Activated T-helper 1 cell treated with anti-CD3 and anti-CD28 coated beads, Interleukin-12 subunit alpha, Interleukin-12 subunit beta, Interleukin-2, Interleukin-4 antibody, amounts not matched to agents 30 ng/mL and 10 ng/mL and 1 ng/mL, durations not matched to agents 14 hours and 24 hours and 36 hours (primary cell): ENCODE measurements at regions not wholly inside any gene's neighbourhood (a gene's known extent, or its start where the extent isn't known, plus 50 kb on each side); places are given as distances from the start of the nearest gene placed in this dataset.
"Not testable (repeated sequence)": the region's sequence is repeated elsewhere in the genome, so short reads cannot be mapped to it uniquely, and the experiment has no call there.

Experiments used
- DNase-seq: peaks from one replicate; pipeline ENCODE4 v3.0.0; 2021; ENCODE audit warnings: low spot score
- H3K27ac Mint-ChIP-seq: one replicate; pipeline ENCODE4 v1.8.0; 2021; ENCODE audit warnings: mild to moderate bottlenecking, mixed read lengths
- H3K27me3 Mint-ChIP-seq: one replicate; pipeline ENCODE4 v1.8.0; 2022; ENCODE audit warnings: mild to moderate bottlenecking, moderate library complexity, mixed read lengths; ENCODE audit not compliant: insufficient read depth
- H3K36me3 Mint-ChIP-seq: one replicate; pipeline ENCODE4 v1.8.0; 2021; ENCODE audit warnings: low read depth, mixed read lengths
- H3K4me1 Mint-ChIP-seq: one replicate; pipeline ENCODE4 v1.8.0; 2021; ENCODE audit warnings: low read depth, mixed read lengths
- H3K4me3 Mint-ChIP-seq: one replicate; pipeline ENCODE4 v1.8.0; 2021; ENCODE audit warnings: mild to moderate bottlenecking, moderate library complexity, mixed read lengths
- H3K9me3 Mint-ChIP-seq: one replicate; pipeline ENCODE4 v1.8.0; 2021; ENCODE audit warnings: mixed read lengths
- intact Hi-C: fragments of 100-400 bp; cut with micrococcal nuclease; formaldehyde crosslinking; loops from one replicate; pipeline ENCODE4 v1.15.1; 2024

DNA sequence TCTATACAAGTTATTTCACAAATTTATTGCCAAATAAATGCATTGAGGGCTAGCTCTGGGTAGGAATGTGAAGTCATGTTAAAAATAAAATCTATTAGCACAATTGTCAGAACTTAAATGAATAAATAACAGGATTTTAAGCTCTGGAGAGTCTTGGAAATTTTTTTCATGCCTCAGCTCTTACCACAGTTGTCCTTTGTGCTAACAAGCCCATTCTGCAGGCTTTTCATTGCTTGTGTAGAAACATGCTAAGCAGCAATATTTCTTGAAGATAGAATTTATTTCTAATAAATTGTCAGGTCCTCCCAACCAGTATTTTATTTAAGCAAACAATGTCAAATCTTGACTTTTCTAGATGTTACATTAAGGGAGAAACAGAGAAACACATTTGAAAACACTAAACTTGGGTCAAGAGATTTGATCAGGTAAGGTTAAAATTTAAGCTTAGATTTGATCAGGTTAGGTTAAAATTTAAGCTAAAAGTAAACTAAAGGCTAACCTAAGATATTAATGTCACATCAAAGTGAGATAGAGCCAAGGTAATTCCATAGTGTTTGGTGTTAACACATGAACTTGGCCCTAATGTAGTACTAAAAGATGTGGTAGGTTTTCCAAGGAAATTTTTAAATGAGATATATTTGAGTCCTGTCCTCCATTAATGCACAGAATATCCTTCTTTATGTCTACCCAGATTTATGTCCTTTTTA is 179.1 kb upstream of the IL1RAPL1 start:
- no peaks in the 10 kb centered on the region for H3K4me1 Mint-ChIP-seq
- peaks cover 5% of the 10 kb centered on the region for H3K9me3 Mint-ChIP-seq
- H3K36me3 Mint-ChIP-seq, result no peaks in the 10 kb centered on the region
- no peak overlapping the region for H3K4me3 Mint-ChIP-seq
- H3K27ac Mint-ChIP-seq, result no peak overlapping the region
- DNase-seq, result no peak
- H3K27me3 Mint-ChIP-seq, result no peaks in the 10 kb centered on the region
- intact Hi-C loops, result no loop called here

DNA sequence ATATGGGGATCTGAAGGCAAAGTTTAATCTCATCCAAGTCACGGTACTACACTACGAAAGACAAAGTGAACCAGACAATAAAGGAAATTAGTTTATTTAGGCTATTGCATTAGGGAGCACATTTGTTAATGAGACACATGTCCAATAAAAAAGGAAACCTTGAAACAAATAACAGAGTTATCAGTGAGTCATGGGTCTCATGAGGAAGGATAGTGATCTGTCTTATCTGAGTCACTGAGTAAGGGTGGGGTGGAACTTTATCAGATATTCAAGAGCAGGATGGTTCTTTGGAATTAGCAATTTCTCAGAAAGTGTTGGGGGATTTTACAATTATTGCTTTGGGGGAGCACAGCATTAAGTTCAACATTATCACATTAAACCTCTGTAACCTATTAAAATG is 188.9 kb upstream of the IL1RAPL1 start:
- DNase-seq, result no peak
- Mint-ChIP-seq H3K27me3 (no peaks in the 10 kb centered on the region), H3K9me3 (no peaks in the 10 kb centered on the region), H3K4me1 (no peaks in the 10 kb centered on the region), H3K27ac (no peak overlapping the region), H3K4me3 (no peak overlapping the region), H3K36me3 (no peaks in the 10 kb centered on the region)
- intact Hi-C loops, result no loop called here

- no peak for DNase-seq
- no peaks in the 10 kb centered on the region for H3K27me3 Mint-ChIP-seq
- H3K4me3 Mint-ChIP-seq, result no peak overlapping the region
- no peaks in the 10 kb centered on the region for H3K4me1 Mint-ChIP-seq
- intact Hi-C loops, result no loop called here
- H3K36me3 Mint-ChIP-seq, result no peaks in the 10 kb centered on the region
- H3K9me3 Mint-ChIP-seq, result no peaks in the 10 kb centered on the region
- no peak overlapping the region for H3K27ac Mint-ChIP-seq
Observed at GRCh38 chrX:28391528-28391927, 195.7 kb upstream of the IL1RAPL1 start.

DNA sequence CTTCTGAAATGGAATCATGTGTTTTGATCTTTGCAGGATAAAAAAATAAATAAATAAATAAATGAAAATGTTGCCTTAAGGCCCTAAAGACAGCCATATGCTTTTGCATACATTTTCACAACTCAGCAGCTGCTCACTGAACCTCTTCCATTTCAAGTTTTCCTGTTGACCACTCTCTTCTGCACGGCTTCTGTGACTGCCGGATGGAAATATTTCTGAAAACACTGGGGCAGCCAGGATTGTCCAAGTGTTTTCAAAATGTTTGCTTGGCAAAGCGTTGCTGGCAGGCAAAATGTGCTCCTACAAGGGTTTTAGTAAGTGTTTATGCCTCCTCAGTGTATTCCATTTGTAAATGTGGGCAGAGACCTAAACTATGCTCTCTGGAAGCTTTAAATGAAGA is 208.1 kb upstream of the IL1RAPL1 start:
- intact Hi-C loops, result loop anchor here (10.0 kb wide), 1 partner anchor 794 kb away; no protein-coding TSS in a partner anchor
- H3K9me3 Mint-ChIP-seq, result peaks cover 3% of the 10 kb centered on the region
- no peak overlapping the region for H3K27ac Mint-ChIP-seq
- no peak for DNase-seq
- H3K4me3 Mint-ChIP-seq, result no peak overlapping the region
- no peaks in the 10 kb centered on the region for H3K4me1 Mint-ChIP-seq
- no peaks in the 10 kb centered on the region for H3K36me3 Mint-ChIP-seq
- H3K27me3 Mint-ChIP-seq, result no peaks in the 10 kb centered on the region

- intact Hi-C loops, H3K36me3 Mint-ChIP-seq, H3K27ac Mint-ChIP-seq, H3K4me3 Mint-ChIP-seq, H3K9me3 Mint-ChIP-seq, DNase-seq, H3K27me3 Mint-ChIP-seq, H3K4me1 Mint-ChIP-seq: not testable (repeated sequence)
Observed at GRCh38 chrX:28367649-28368048, 219.6 kb upstream of the IL1RAPL1 start.

- peaks cover 3% of the 10 kb centered on the region for H3K9me3 Mint-ChIP-seq
- no peaks in the 10 kb centered on the region for H3K27me3 Mint-ChIP-seq
- DNase-seq, result no peak
- intact Hi-C loops, result no loop called here
- no peaks in the 10 kb centered on the region for H3K36me3 Mint-ChIP-seq
- H3K4me1 Mint-ChIP-seq, result no peaks in the 10 kb centered on the region
- H3K27ac Mint-ChIP-seq, result no peak overlapping the region
- H3K4me3 Mint-ChIP-seq, result no peak overlapping the region
Observed at GRCh38 chrX:28351801-28352200, 235.4 kb upstream of the IL1RAPL1 start.

DNA sequence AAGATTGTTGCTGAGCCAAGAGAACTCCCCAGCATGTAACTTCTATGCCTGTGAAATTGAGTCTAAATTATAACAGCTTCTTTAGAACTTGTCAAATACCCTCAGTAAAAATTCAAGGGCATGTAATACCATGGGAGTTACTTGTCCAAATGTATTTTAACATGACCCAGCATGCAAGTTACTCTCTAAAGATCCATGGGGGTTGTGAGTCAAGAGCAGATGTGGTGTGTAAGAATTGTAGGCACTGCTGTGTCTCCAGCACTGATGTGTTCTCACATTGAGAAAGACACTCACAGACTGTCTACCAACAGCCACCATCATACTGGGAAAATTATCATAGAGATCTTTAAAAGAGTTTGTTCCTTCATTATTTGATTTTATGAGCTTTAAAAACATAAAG is 237.4 kb upstream of the IL1RAPL1 start:
- Mint-ChIP-seq H3K27ac (no peak overlapping the region), H3K4me1 (no peaks in the 10 kb centered on the region), H3K9me3 (peaks cover 3% of the 10 kb centered on the region), H3K36me3 (no peaks in the 10 kb centered on the region), H3K27me3 (no peaks in the 10 kb centered on the region), H3K4me3 (no peak overlapping the region)
- no peak for DNase-seq
- intact Hi-C loops, result no loop called here

- Mint-ChIP-seq H3K27me3 (no peaks in the 10 kb centered on the region), H3K36me3 (no peaks in the 10 kb centered on the region), H3K4me1 (no peaks in the 10 kb centered on the region), H3K4me3 (no peak overlapping the region), H3K9me3 (peaks cover 3% of the 10 kb centered on the region), H3K27ac (no peak overlapping the region)
- no peak for DNase-seq
- intact Hi-C loops, result no loop called here
Observed at GRCh38 chrX:28347476-28347875, 239.8 kb upstream of the IL1RAPL1 start.

DNA sequence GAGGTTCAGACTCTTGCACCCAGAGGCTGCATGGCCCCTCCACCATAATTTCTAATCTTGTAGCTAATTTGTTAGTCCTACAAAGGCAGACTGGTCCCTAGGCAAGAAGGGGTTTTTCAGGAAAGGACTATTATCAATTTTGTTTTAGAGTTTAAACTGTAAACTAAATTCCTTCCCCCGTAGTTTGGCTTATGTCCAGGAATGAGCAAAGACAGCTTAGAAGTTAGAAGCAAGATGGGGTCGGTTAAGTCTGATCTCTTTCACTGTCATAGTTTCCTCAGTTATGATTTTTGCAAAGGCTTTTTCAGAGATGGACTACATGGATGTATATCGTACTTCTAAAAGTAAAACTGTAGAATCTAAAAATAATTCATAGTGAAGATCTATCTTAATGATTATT is 258.1 kb upstream of the IL1RAPL1 start:
- Mint-ChIP-seq H3K4me3 (no peak overlapping the region), H3K36me3 (no peaks in the 10 kb centered on the region), H3K27ac (no peak overlapping the region), H3K9me3 (no peaks in the 10 kb centered on the region), H3K4me1 (no peaks in the 10 kb centered on the region), H3K27me3 (no peaks in the 10 kb centered on the region)
- no peak for DNase-seq
- intact Hi-C loops, result no loop called here

- Mint-ChIP-seq H3K27me3 (no peaks in the 10 kb centered on the region), H3K36me3 (no peaks in the 10 kb centered on the region), H3K4me3 (no peak overlapping the region), H3K9me3 (peaks cover 5% of the 10 kb centered on the region), H3K4me1 (no peaks in the 10 kb centered on the region), H3K27ac (no peak overlapping the region)
- no peak for DNase-seq
- intact Hi-C loops, result no loop called here
Observed at GRCh38 chrX:28324321-28324721, 262.9 kb upstream of the IL1RAPL1 start.

DNA sequence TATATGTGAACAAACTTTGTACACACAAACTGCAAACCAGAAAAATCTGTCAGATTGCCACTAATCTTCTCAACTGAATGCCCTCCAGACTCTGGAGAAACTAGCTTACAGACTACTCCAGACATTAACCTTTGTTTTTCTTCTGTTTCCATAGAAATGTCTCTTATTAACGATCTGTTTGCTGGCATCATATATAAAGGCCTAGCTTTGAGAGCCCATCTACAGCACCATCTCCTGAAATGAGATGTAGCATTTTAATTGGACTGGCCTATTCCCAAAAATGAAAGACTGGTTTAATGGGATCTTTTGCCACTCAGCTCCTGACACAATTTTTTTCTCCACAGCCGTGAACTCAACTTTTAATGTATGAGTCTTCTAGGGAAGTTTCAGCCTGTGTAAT is 266.0 kb upstream of the IL1RAPL1 start:
- H3K4me1 Mint-ChIP-seq, result no peaks in the 10 kb centered on the region
- no peaks in the 10 kb centered on the region for H3K36me3 Mint-ChIP-seq
- H3K27ac Mint-ChIP-seq, result no peak overlapping the region
- H3K27me3 Mint-ChIP-seq, result no peaks in the 10 kb centered on the region
- peaks cover 8% of the 10 kb centered on the region for H3K9me3 Mint-ChIP-seq
- DNase-seq, result no peak
- no peak overlapping the region for H3K4me3 Mint-ChIP-seq
- intact Hi-C loops, result no loop called here

DNA sequence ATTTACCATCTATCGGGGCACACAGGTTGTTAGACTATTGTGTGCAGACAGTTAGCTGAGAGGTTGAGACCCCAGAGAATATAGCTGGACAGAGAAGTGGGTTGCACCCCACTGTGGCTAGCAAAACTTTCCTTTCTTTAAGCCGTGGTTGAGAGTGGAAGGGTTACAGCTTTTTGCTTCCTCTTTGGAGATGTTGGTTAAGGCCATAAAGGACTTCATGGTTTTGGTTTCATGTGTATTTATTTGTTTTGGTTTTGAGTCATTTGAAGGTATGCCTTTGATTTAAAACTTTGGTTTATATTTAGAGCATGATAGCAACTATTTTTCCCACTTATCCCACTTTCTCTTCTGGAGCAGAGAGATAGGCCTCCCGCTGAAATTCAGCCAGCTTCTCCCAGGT is 274.3 kb upstream of the IL1RAPL1 start:
- Mint-ChIP-seq H3K36me3 (no peaks in the 10 kb centered on the region), H3K27me3 (no peaks in the 10 kb centered on the region), H3K4me1 (no peaks in the 10 kb centered on the region), H3K27ac (no peak overlapping the region), H3K4me3 (no peak overlapping the region), H3K9me3 (peaks cover 14% of the 10 kb centered on the region)
- no peak for DNase-seq
- intact Hi-C loops, result no loop called here

DNA sequence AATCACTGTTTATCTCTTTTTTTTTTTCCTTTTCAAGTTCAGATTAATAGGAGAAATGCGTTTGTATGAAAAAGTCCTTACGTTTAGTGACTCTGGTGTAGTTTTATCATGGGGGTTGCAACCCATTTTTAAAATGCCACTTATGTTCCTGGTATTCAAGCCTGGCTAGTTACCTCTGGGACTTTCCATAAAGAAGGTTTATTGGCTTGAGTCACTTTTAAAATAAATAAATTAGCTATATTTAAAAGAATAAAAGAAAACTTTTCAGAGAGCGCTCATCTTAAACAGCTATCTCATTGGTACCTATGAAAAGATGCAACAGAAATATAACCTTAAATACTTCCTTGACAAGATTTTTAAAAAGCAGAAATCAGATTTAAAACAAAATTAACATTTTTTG is 275.0 kb upstream of the IL1RAPL1 start:
- intact Hi-C loops, result no loop called here
- Mint-ChIP-seq H3K9me3 (peaks cover 14% of the 10 kb centered on the region), H3K27ac (no peak overlapping the region), H3K36me3 (no peaks in the 10 kb centered on the region), H3K4me1 (no peaks in the 10 kb centered on the region), H3K27me3 (no peaks in the 10 kb centered on the region), H3K4me3 (no peak overlapping the region)
- no peak for DNase-seq

GRCh38 chrX:28311466-28311865 is 275.8 kb upstream of the IL1RAPL1 start:
- H3K27ac Mint-ChIP-seq, result no peak overlapping the region
- no peaks in the 10 kb centered on the region for H3K27me3 Mint-ChIP-seq
- H3K9me3 Mint-ChIP-seq, result peaks cover 17% of the 10 kb centered on the region
- H3K36me3 Mint-ChIP-seq, result no peaks in the 10 kb centered on the region
- no peak overlapping the region for H3K4me3 Mint-ChIP-seq
- DNase-seq, result no peak
- intact Hi-C loops, result no loop called here
- H3K4me1 Mint-ChIP-seq, result no peaks in the 10 kb centered on the region
